Smooth muscle cell (in vitro differentiated cells): ENCODE measurements at regions not wholly inside any gene's neighbourhood (a gene's known extent, or its start where the extent isn't known, plus 50 kb on each side); places are given as distances from the start of the nearest gene placed in this dataset.
A peak's percentile ranks its signal among the peaks of the same experiment; 100 is the strongest.

ENCODE experiments used
- DNase-seq: peaks from one replicate; lab custom pipeline; 2025; ENCODE audit not compliant: unreplicated experiment; lab: John Stamatoyannopoulos, UW
- H2AFZ ChIP-seq: fragments of 200-600 bp; sonication (generic); 2 replicates; pipeline ENCODE4 v1.6.0; 2016; ENCODE audit warnings: antibody characterized with exemption, low read depth, mild to moderate bottlenecking
- H3F3A ChIP-seq: fragments of 200-600 bp; sonication (generic); 2 replicates; pipeline ENCODE4 v1.6.0; 2017; ENCODE audit warnings: antibody characterized with exemption, low read depth
- H3K27ac ChIP-seq: fragments of 200-600 bp; sonication (generic); 2 replicates; pipeline ENCODE4 v1.5.1; 2016; ENCODE audit warnings: low read depth, mild to moderate bottlenecking
- H3K27me3 ChIP-seq: fragments of 200-600 bp; sonication (generic); 2 replicates; pipeline ENCODE4 v1.6.1; 2016; ENCODE audit warnings: low read depth, mild to moderate bottlenecking
- H3K36me3 ChIP-seq: fragments of 200-600 bp; sonication (generic); 2 replicates; pipeline ENCODE4 v1.5.1; 2016; ENCODE audit warnings: low read depth
- H3K4me1 ChIP-seq: fragments of 200-600 bp; sonication (generic); 2 replicates; pipeline ENCODE4 v1.5.1; 2016; ENCODE audit warnings: low read depth
- H3K4me2 ChIP-seq: fragments of 200-600 bp; sonication (generic); 2 replicates; pipeline ENCODE4 v1.6.0; 2016; ENCODE audit warnings: mild to moderate bottlenecking
- H3K4me3 ChIP-seq: fragments of 200-600 bp; sonication (generic); 2 replicates; pipeline ENCODE4 v1.5.1; 2016; ENCODE audit warnings: mild to moderate bottlenecking
- H3K79me2 ChIP-seq: fragments of 200-600 bp; sonication (generic); 2 replicates; pipeline ENCODE4 v1.6.0; 2016; ENCODE audit warnings: low read depth, mild to moderate bottlenecking
- H3K9ac ChIP-seq: fragments of 200-600 bp; sonication (generic); 2 replicates; pipeline ENCODE4 v1.6.0; 2016; ENCODE audit warnings: low read depth
- H3K9me3 ChIP-seq: fragments of 200-600 bp; sonication (generic); replicated peaks from 2 replicates; pipeline ENCODE4 v1.5.1; 2016; ENCODE audit warnings: low read depth
- H4K20me1 ChIP-seq: fragments of 200-600 bp; sonication (generic); 2 replicates; pipeline ENCODE4 v1.6.0; 2016; ENCODE audit warnings: low read depth
- WGBS: methylation state at CpG from one replicate; pipeline ENCODE4 v1.1.7; 2016; ENCODE audit warnings: low lambda C conversion rate; 5-methylcytosine and 5-hydroxymethylcytosine counted together
- TF ChIP-seq, protein P1 (sequence below): fragments of 200-600 bp; sonication (generic); IDR thresholded peaks from 2 replicates; pipeline ENCODE4 v1.5.1; 2017; ENCODE audit warnings: borderline replicate concordance, mild to moderate bottlenecking, antibody characterized with exemption; ENCODE audit not compliant: insufficient read depth, poor library complexity, severe bottlenecking

DNA sequence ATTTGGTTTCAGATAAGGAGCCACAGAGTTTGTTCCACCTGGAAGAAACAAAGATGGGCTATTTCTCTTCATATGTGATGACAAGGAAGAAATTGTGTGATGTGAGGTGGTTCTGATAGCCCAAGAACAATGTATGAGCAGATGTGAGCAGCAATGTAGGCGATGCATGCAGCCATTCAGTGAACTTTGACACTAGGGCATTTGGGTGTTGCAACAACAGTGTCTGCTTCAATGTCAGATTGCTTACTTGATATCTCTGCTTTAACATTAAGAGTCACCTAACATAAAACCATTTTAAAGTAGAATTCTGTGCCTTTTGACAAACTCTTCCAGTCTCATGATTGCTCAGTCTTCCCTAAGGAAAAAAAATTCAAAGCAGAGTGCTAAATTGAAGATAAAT is 865.4 kb downstream of the SLITRK6 start:
- Histone ChIP-seq H2AFZ (no peak overlapping the region), H3K4me1 (no peaks in the 10 kb centered on the region), H3K4me2 (no peak overlapping the region), H3K36me3 (no peaks in the 10 kb centered on the region), H3K4me3 (no peak overlapping the region), H3F3A (no peaks in the 10 kb centered on the region), H3K79me2 (no peaks in the 10 kb centered on the region), H3K27ac (no peak overlapping the region), H3K9ac (no peak overlapping the region), H3K27me3 (no peaks in the 10 kb centered on the region), H4K20me1 (no peaks in the 10 kb centered on the region), H3K9me3 (no peaks in the 10 kb centered on the region)
- 96% methylated on average over 1 of the region's 1 CpG for WGBS
- TF ChIP-seq, protein P1, sequence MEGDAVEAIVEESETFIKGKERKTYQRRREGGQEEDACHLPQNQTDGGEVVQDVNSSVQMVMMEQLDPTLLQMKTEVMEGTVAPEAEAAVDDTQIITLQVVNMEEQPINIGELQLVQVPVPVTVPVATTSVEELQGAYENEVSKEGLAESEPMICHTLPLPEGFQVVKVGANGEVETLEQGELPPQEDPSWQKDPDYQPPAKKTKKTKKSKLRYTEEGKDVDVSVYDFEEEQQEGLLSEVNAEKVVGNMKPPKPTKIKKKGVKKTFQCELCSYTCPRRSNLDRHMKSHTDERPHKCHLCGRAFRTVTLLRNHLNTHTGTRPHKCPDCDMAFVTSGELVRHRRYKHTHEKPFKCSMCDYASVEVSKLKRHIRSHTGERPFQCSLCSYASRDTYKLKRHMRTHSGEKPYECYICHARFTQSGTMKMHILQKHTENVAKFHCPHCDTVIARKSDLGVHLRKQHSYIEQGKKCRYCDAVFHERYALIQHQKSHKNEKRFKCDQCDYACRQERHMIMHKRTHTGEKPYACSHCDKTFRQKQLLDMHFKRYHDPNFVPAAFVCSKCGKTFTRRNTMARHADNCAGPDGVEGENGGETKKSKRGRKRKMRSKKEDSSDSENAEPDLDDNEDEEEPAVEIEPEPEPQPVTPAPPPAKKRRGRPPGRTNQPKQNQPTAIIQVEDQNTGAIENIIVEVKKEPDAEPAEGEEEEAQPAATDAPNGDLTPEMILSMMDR: no peak
- DNase-seq: no peak

DNA sequence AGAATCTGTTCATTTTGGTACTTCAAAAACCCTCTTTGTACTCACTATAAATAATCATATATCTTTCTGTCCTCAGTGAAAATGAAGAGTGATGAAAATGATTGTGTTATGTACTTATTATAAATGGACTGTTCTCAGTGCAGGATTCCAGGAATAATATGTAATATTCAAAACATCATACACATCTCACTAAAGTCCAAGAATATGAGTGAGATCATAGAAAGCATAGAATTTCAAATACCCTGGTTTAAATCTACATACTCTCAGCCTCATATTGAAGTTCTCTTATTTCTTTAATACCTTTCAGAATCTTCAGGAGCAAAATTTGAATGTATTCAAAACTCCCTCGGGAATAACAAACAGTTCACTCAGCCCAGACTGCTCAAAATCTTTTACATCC is 868.0 kb downstream of the SLITRK6 start:
- 100% methylated on average over 1 of the region's 1 CpG for WGBS
- H3K4me2 ChIP-seq: no peak overlapping the region
- no peaks in the 10 kb centered on the region for H3K79me2 ChIP-seq
- no peaks in the 10 kb centered on the region for H3K27me3 ChIP-seq
- H3K4me1 ChIP-seq: no peaks in the 10 kb centered on the region
- TF ChIP-seq, protein P1: no peak
- no peaks in the 10 kb centered on the region for H3K9me3 ChIP-seq
- DNase-seq: no peak
- H3K9ac ChIP-seq: no peak overlapping the region
- no peak overlapping the region for H3K27ac ChIP-seq
- H3K4me3 ChIP-seq: no peak overlapping the region
- H3K36me3 ChIP-seq: no peaks in the 10 kb centered on the region
- H2AFZ ChIP-seq: peak overlapping the region; percentile 44
- H3F3A ChIP-seq: no peaks in the 10 kb centered on the region
- no peaks in the 10 kb centered on the region for H4K20me1 ChIP-seq

DNA sequence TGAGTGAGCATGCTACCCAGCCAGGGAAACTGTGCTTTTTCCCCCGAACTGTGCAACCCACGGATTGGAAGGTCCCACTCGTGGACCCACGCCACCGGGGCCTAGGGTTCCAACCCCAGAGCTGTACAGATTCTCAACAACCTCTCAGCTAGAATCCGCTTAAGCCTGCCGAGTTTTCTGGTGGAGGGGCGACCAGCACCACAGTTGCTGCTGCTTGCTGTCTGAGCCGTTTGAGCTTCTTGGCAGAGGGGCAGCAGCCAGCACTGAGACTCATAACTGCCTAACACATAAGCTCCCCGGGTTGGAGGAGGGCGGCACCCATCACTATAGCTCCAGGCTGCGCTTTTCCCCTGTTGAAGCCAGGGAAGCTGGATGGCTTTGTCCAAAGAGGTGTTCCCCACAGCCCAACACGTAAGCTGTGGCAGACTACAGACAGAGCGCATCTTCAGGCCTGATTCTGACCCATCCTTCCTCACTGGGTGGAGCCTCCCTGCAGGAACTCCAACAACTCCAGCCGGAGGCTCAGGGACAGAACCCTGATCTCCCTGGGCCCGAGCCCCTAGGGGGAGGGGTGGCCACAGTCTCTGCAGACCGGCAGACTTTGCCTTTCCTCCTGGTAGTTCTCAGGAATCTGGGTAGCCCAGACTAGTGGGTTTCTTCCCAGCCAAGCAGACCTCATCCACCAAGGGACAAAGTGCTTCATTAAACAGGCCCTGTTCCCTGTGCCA is 871.6 kb downstream of the SLITRK6 start:
- no peaks in the 10 kb centered on the region for H3K79me2 ChIP-seq
- H3K4me2 ChIP-seq: no peak overlapping the region
- DNase-seq: no peak
- H3K9me3 ChIP-seq: no peaks in the 10 kb centered on the region
- TF ChIP-seq, protein P1: no peak
- no peaks in the 10 kb centered on the region for H3K27me3 ChIP-seq
- H2AFZ ChIP-seq: no peak overlapping the region
- 95% methylated on average over 17 of the region's 17 CpGs for WGBS
- no peak overlapping the region for H3K4me3 ChIP-seq
- H3K27ac ChIP-seq: no peak overlapping the region
- H4K20me1 ChIP-seq: no peaks in the 10 kb centered on the region
- H3F3A ChIP-seq: no peaks in the 10 kb centered on the region
- H3K4me1 ChIP-seq: no peaks in the 10 kb centered on the region
- H3K9ac ChIP-seq: no peak overlapping the region
- H3K36me3 ChIP-seq: no peaks in the 10 kb centered on the region

DNA sequence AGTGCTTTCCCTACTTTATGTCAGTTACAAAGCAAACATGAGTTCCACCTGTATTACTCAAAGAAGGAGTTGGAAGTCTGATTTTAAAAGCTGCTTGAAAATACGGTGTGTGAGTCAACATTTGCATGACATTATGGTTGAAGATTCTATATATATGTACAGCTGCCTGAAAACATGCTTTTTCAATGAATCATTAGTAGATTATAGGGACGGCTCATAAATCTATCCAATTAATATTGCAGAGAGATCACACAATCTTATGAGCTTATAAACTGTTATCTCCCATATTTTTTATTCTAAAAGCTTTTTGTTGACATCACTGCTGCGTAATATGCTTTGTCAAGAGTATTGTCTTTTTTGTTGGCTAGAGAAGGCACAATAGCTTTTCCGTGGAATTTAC is 873.8 kb downstream of the SLITRK6 start:
- Histone ChIP-seq H3K4me2 (peak overlapping the region; percentile 10), H3K4me3 (no peak overlapping the region), H3K9me3 (no peaks in the 10 kb centered on the region), H3K79me2 (no peaks in the 10 kb centered on the region), H3F3A (no peaks in the 10 kb centered on the region), H3K36me3 (no peaks in the 10 kb centered on the region), H3K27ac (peak overlapping the region; percentile 17), H2AFZ (no peak overlapping the region), H3K9ac (no peak overlapping the region), H3K4me1 (no peaks in the 10 kb centered on the region), H4K20me1 (no peaks in the 10 kb centered on the region), H3K27me3 (no peaks in the 10 kb centered on the region)
- WGBS: 53% methylated on average over 4 of the region's 4 CpGs
- no peak for DNase-seq
- TF ChIP-seq, protein P1: no peak
